Activated CD8-positive, alpha-beta memory T cell treated with anti-CD3 and anti-CD28 coated beads, Interleukin-2, amount 10 ng/mL, durations not matched to agents 7 days and 5 days (primary cell): ENCODE measurements at regions not wholly inside any gene's neighbourhood (a gene's known extent, or its start where the extent isn't known, plus 50 kb on each side); places are given as distances from the start of the nearest gene placed in this dataset.
A peak's percentile ranks its signal among the peaks of the same experiment; 100 is the strongest.

Experiments used
- ATAC-seq: fragments of 150-1000 bp; cut with Tn5 transposase; one replicate; pipeline ENCODE4 v1.10.0; 2021; ENCODE audit warnings: moderate library complexity
- CTCF ChIA-PET: fragments of 350-600 bp; sonication (Branson Sonifier 250); formaldehyde crosslinking; loops from one replicate; lab custom pipeline; 2021; ENCODE audit warnings: antibody characterized with exemption; lab: Charles Lee
- DNase-seq: peaks from one replicate; pipeline ENCODE4 v3.0.0-alpha.2; 2020
- H3K27ac Mint-ChIP-seq: one replicate; pipeline ENCODE4 v1.8.0; 2021; ENCODE audit warnings: mild to moderate bottlenecking, mixed read lengths
- H3K27me3 Mint-ChIP-seq: one replicate; pipeline ENCODE4 v1.8.0; 2021; ENCODE audit warnings: mixed read lengths
- H3K36me3 Mint-ChIP-seq: one replicate; pipeline ENCODE4 v1.8.0; 2021; ENCODE audit warnings: mild to moderate bottlenecking, mixed read lengths
- H3K4me1 Mint-ChIP-seq: one replicate; pipeline ENCODE4 v1.8.0; 2021; ENCODE audit warnings: mixed read lengths
- H3K4me3 Mint-ChIP-seq: one replicate; pipeline ENCODE4 v1.8.0; 2021; ENCODE audit warnings: mild to moderate bottlenecking, moderate library complexity, mixed read lengths
- H3K9me3 Mint-ChIP-seq: one replicate; pipeline ENCODE4 v1.8.0; 2022; ENCODE audit warnings: low read depth, mixed read lengths

- Mint-ChIP-seq H3K27me3 (peaks cover 47% of the 10 kb centered on the region), H3K27ac (no peak overlapping the region), H3K4me3 (no peak overlapping the region), H3K4me1 (no peaks in the 10 kb centered on the region), H3K9me3 (peaks cover 6% of the 10 kb centered on the region), H3K36me3 (no peaks in the 10 kb centered on the region)
- DNase-seq = no peak
- no peak for ATAC-seq
- CTCF ChIA-PET = no interaction called here
Observed at GRCh38 chr3:193754719-193755118, 161.7 kb downstream of the OPA1 start.

- no peak overlapping the region for H3K27ac Mint-ChIP-seq
- peaks cover 43% of the 10 kb centered on the region for H3K27me3 Mint-ChIP-seq
- no peak overlapping the region for H3K4me3 Mint-ChIP-seq
- no peaks in the 10 kb centered on the region for H3K4me1 Mint-ChIP-seq
- ATAC-seq (no peak), DNase-seq (no peak)
- CTCF ChIA-PET = no interaction called here
- H3K9me3 Mint-ChIP-seq = peaks cover 6% of the 10 kb centered on the region
- no peaks in the 10 kb centered on the region for H3K36me3 Mint-ChIP-seq
Observed at GRCh38 chr3:193756536-193756935, 163.5 kb downstream of the OPA1 start.

GRCh38 chr3:193757457-193757856 is 164.4 kb downstream of the OPA1 start:
- ATAC-seq = no peak
- CTCF ChIA-PET = no interaction called here
- peaks cover 37% of the 10 kb centered on the region for H3K27me3 Mint-ChIP-seq
- DNase-seq = no peak
- no peak overlapping the region for H3K4me3 Mint-ChIP-seq
- H3K9me3 Mint-ChIP-seq = peaks cover 6% of the 10 kb centered on the region
- H3K4me1 Mint-ChIP-seq = no peaks in the 10 kb centered on the region
- H3K36me3 Mint-ChIP-seq = no peaks in the 10 kb centered on the region
- H3K27ac Mint-ChIP-seq = no peak overlapping the region

- Mint-ChIP-seq H3K9me3 (peaks cover 3% of the 10 kb centered on the region), H3K27me3 (peaks cover 27% of the 10 kb centered on the region), H3K4me3 (no peak overlapping the region), H3K36me3 (no peaks in the 10 kb centered on the region), H3K4me1 (no peaks in the 10 kb centered on the region), H3K27ac (no peak overlapping the region)
- CTCF ChIA-PET = no interaction called here
- no peak for DNase-seq
- ATAC-seq = no peak
Observed at GRCh38 chr3:193761969-193762368, 169.0 kb downstream of the OPA1 start.

GRCh38 chr3:193762657-193763056 is 169.6 kb downstream of the OPA1 start:
- Mint-ChIP-seq H3K9me3 (no peaks in the 10 kb centered on the region), H3K27me3 (peaks cover 24% of the 10 kb centered on the region), H3K4me3 (no peak overlapping the region), H3K36me3 (no peaks in the 10 kb centered on the region), H3K4me1 (no peaks in the 10 kb centered on the region), H3K27ac (no peak overlapping the region)
- ATAC-seq (no peak), DNase-seq (no peak)
- CTCF ChIA-PET = no interaction called here

DNA sequence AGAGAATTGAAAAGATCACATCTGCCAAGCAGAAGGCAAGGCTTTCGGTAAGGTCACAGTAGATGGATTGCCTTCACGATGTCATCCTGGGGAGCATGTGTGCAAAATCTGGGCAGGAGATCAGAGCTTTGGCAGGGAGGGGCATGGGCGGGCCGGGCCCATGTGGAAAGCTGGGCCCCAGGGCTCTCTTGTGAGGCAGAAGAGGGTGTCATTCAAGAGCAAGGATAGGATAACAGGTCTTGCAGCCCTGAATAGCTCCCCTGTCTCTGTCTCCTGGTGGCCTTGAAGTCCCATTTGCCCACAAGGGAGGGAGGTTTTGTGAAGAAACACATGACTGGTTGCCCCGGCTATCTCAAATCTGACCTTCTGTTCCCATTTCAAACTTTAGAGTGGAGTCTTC is 172.0 kb downstream of the OPA1 start:
- CTCF ChIA-PET = no interaction called here
- Mint-ChIP-seq H3K36me3 (no peaks in the 10 kb centered on the region), H3K27me3 (peaks cover 16% of the 10 kb centered on the region), H3K27ac (no peak overlapping the region), H3K4me3 (no peak overlapping the region), H3K9me3 (no peaks in the 10 kb centered on the region), H3K4me1 (no peaks in the 10 kb centered on the region)
- DNase-seq = no peak
- ATAC-seq = no peak

DNA sequence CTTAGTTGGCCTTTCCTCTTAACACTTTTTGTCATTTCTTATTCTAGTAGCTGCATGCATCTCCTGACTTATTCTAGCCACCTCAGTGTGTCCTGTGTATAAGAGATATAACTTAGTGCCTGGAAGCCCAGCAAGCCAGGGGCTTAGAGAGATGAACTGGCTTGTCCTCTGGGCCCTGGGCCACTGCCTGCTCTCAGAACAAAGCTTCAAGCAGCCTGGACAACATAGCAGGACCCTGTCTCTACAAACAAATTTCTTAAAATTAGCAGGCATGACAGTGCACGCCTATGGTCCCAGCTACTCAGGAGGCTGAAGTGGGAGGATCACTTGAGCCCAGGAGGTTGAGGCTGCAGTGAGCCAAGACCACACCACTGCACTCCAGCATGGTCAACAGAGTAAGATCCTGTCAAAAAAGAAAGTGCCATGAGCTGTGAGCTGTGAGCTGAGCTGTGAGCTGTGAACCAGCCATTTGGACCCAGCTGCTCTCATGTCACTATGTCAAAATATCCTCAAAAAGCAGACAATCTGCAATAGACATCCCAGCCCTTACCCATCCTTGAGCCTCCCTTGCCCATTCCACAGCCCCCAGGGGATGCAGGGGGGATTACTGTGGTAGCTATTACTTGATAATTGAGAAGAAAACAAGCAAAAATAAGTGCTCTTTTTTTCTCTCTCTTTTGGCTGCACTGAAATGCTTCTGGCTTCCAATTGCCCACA is 174.5 kb downstream of the OPA1 start:
- H3K4me3 Mint-ChIP-seq = no peak overlapping the region
- H3K27me3 Mint-ChIP-seq = peaks cover 16% of the 10 kb centered on the region
- DNase-seq = no peak

GRCh38 chr3:193768070-193768394 is 175.0 kb downstream of the OPA1 start:
- no peaks in the 10 kb centered on the region for H3K4me1 Mint-ChIP-seq
- H3K4me3 Mint-ChIP-seq = no peak overlapping the region
- H3K9me3 Mint-ChIP-seq = no peaks in the 10 kb centered on the region
- DNase-seq = peak; percentile 25
- peaks cover 16% of the 10 kb centered on the region for H3K27me3 Mint-ChIP-seq
- no peak for ATAC-seq
- H3K36me3 Mint-ChIP-seq = no peaks in the 10 kb centered on the region
- no peak overlapping the region for H3K27ac Mint-ChIP-seq
- CTCF ChIA-PET = interaction anchor here (2.6 kb wide), 1 partner anchor 548 kb away, joined by 6 read pairs; no protein-coding TSS in a partner anchor

More for the DNA sequence above, 174.5 kb downstream of the OPA1 start:
- Mint-ChIP-seq H3K9me3 (no peaks in the 10 kb centered on the region), H3K27ac (no peak overlapping the region), H3K4me1 (no peaks in the 10 kb centered on the region), H3K36me3 (no peaks in the 10 kb centered on the region)
- CTCF ChIA-PET = no interaction called here
- ATAC-seq = no peak

GRCh38 chr3:193769437-193769836 is 176.4 kb downstream of the OPA1 start:
- H3K4me1 Mint-ChIP-seq = no peaks in the 10 kb centered on the region
- ATAC-seq = no peak
- no peaks in the 10 kb centered on the region for H3K36me3 Mint-ChIP-seq
- H3K27ac Mint-ChIP-seq = no peak overlapping the region
- no peaks in the 10 kb centered on the region for H3K9me3 Mint-ChIP-seq
- H3K4me3 Mint-ChIP-seq = no peak overlapping the region
- no peak for DNase-seq
- peaks cover 10% of the 10 kb centered on the region for H3K27me3 Mint-ChIP-seq
- CTCF ChIA-PET = interaction anchor here (2.6 kb wide), 1 partner anchor 546 kb away, joined by 6 read pairs; no protein-coding TSS in a partner anchor

DNA sequence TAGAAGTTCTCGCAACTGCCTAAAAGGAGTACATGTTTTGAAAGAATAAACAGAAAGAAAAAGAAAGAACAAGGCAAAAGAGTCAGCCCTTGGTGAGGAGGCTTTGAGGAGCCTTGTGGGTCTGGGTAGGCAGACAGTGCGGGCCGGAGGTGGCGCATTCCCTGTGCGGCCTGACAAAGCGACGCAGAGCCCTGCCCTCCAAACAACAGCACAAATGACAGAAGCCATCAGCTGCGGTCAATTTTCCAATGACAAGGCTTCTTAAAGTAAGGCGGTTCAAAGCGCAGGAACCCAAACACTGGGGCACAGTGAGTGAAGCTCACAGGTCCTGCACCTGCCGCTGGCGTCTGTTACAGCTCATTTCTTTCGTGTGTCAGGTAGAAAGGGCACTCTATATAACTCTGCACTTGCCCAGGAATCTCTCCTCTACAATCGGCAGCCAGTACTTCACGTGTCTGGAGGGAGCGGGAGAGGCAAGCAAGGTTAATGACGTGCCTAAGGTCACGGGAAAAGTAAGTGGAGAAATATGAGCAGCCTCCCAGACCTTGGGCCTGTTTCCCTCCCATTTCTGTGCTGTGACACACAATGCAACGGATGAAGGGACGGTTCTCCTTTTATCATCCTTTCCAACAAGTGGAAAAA is 178.1 kb downstream of the OPA1 start:
- CTCF ChIA-PET = interaction anchor here (1.6 kb wide), 1 partner anchor 10 kb away, joined by 5 read pairs; no protein-coding TSS in a partner anchor
- ATAC-seq = no peak
- no peaks in the 10 kb centered on the region for H3K36me3 Mint-ChIP-seq
- H3K27ac Mint-ChIP-seq = no peak overlapping the region
- peaks cover 17% of the 10 kb centered on the region for H3K27me3 Mint-ChIP-seq
- DNase-seq = no peak
- no peaks in the 10 kb centered on the region for H3K9me3 Mint-ChIP-seq
- H3K4me1 Mint-ChIP-seq = no peaks in the 10 kb centered on the region
- no peak overlapping the region for H3K4me3 Mint-ChIP-seq

DNA sequence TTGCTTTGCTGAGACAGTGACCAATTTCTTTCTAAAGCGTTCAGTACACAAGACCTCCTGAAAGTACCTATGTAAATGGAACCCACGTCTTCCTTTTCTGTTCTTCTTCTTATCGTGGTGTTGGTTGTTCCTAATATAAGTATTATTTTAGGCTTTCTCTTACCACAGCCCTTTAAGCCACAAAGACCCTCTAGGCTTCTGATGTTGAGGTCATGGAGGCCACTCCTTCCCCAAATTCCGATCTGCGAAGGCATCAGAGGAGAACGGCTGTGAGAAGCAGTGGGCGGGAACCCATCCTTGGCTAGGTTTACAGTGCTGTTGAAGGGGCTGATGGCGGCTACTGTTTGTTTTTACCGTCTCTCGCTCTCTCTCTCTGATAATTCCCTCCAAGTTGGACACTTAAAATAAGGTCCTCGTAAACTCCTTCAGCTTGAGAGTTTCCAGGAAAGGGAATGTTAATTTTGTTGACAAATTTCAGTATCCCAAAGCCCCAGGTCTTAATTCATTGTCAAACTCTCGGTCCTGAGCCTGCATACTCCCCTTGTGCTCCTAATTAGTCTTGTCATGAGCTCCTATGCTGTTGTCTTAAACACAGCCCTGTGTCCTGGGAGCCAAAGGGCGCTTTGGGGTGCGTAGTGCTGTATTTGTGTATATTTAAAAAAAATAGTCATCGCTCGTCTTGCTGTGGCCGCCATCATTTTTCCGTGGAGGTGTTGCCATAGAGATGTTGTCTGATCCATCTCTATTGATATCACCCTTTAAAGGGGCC is 178.8 kb downstream of the OPA1 start:
- Mint-ChIP-seq H3K4me1 (peaks cover 4% of the 10 kb centered on the region), H3K9me3 (no peaks in the 10 kb centered on the region), H3K36me3 (no peaks in the 10 kb centered on the region), H3K4me3 (no peak overlapping the region), H3K27ac (no peak overlapping the region), H3K27me3 (peaks cover 23% of the 10 kb centered on the region)
- ATAC-seq (no peak), DNase-seq (peak; percentile 28)
- CTCF ChIA-PET = interaction anchor here (1.6 kb wide), 1 partner anchor 9 kb away, joined by 5 read pairs; no protein-coding TSS in a partner anchor

GRCh38 chr3:193772422-193772763 is 179.4 kb downstream of the OPA1 start:
- H3K36me3 Mint-ChIP-seq = no peaks in the 10 kb centered on the region
- ATAC-seq (no peak), DNase-seq (no peak)
- no peak overlapping the region for H3K27ac Mint-ChIP-seq
- CTCF ChIA-PET = no interaction called here
- peaks cover 4% of the 10 kb centered on the region for H3K4me1 Mint-ChIP-seq
- H3K27me3 Mint-ChIP-seq = peaks cover 23% of the 10 kb centered on the region
- H3K9me3 Mint-ChIP-seq = no peaks in the 10 kb centered on the region
- H3K4me3 Mint-ChIP-seq = no peak overlapping the region

DNA sequence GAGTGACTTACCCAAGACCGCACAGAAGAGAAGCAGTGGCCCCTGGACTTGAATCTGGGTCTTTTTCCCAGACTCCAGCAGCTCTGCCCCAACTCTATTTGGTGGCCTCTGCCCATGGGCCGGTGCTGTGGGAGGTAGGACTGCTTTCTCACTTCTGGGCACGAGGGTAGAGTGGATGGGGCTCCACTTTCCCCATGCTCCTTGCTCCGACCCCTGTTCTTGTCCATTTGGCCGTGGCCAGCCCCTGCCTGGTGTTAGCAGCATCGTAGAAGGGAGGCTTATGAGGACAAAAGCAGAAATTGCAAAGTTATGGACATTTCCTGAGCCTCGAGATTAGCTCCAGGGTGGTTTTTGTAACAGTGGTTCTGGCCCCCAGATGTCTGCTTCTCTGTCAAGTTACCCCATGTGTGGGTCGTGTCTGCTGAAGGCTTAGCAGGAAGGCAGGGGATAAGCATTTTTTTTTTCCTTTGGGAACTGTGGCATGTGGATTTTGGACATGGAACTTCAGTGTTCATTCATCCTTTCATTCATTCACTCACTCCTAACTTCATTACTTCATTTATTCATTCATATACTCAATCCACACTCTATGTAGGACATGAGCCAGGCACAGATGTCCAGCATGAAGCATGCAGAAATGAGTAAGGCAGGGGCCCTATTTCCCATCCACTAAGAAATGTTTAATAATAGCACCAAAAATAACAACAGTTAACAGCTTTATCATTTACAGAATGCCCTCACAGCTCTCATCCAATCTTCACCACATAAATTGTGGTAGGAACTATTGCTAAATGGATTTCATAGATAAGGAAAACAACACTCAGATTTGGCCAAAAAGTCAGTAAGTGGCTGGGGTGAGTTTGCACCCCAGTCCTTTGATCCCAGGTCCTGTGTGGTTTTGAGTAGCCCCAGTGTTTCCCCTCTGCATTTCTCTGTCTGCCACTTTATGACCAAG is 180.5 kb downstream of the OPA1 start:
- no peak for DNase-seq
- Mint-ChIP-seq H3K27ac (no peak overlapping the region), H3K27me3 (peaks cover 25% of the 10 kb centered on the region), H3K9me3 (no peaks in the 10 kb centered on the region), H3K4me1 (peaks cover 4% of the 10 kb centered on the region), H3K36me3 (no peaks in the 10 kb centered on the region), H3K4me3 (no peak overlapping the region)
- CTCF ChIA-PET = no interaction called here
- no peak for ATAC-seq
